Adrenal gland (tissue), 9 donors: ENCODE measurements at regions not wholly inside any gene's neighbourhood (a gene's known extent, or its start where the extent isn't known, plus 50 kb on each side); places are given as distances from the start of the nearest gene placed in this dataset.

Experiments
- DNase-seq, 7 donors: peaks; one replicate each; pipeline ENCODE4 v3.0.0-alpha.2; 2019 to 2020
- H3K27ac ChIP-seq, 5 donors: fragments of 200-600 bp; sonication (generic) in 4 of 5; 1 replicate in 3 of 5; 2 replicates in 2 of 5; pipeline versions ENCODE4 v1.5.1 to v1.8.0; 2016 to 2020; ENCODE audit warnings: mild to moderate bottlenecking in 1 of 5
- H3K27me3 ChIP-seq: fragments of 200-600 bp; 2 replicates; pipeline ENCODE4 v1.8.0; 2021
- H3K36me3 ChIP-seq, 2 donors: fragments of 200-600 bp; replicated peaks in 1 of 2; 1 replicate in 1 of 2; 2 replicates in 1 of 2; pipeline versions ENCODE4 v1.5.1 to v1.8.0; 2018 to 2022
- H3K4me1 ChIP-seq, 2 donors: fragments of 200-600 bp; replicated peaks in 1 of 2; 1 replicate in 1 of 2; 2 replicates in 1 of 2; pipeline versions ENCODE4 v1.5.1 to v1.8.0; 2018 to 2021
- H3K4me3 ChIP-seq, 4 donors: fragments of 200-600 bp; sonication (generic) in 3 of 4; one replicate each; pipeline ENCODE4 v1.5.1; 2016 to 2018
- H3K9me3 ChIP-seq, 3 donors: fragments of 200-600 bp; sonication (generic) in 1 of 3; replicated peaks in 1 of 3; 1 replicate in 2 of 3; 2 replicates in 1 of 3; pipeline versions ENCODE4 v1.5.1 to v1.8.0; 2016 to 2021
- POLR2A ChIP-seq, 2 donors: fragments of 450-650 bp; IDR thresholded peaks; one replicate each; pipeline ENCODE4 v1.6.1; 2017; ENCODE audit warnings: antibody characterized with exemption in 2 of 2, mild to moderate bottlenecking in 2 of 2, moderate library complexity in 1 of 2
- WGBS, 4 donors: extraction: QIAGEN DNeasy Blood & Tissue Kit in 2 of 4; methylation state at CpG; one replicate each; pipeline versions ENCODE4 v1.1.5 to v1.1.7; 2013 to 2017; 5-methylcytosine and 5-hydroxymethylcytosine counted together
- intact Hi-C, 2 donors: fragments of 100-400 bp; cut with DNase I; formaldehyde crosslinking; loops; one replicate each; pipeline versions ENCODE4 v1.14.1 to v1.15.0; 2022 to 2023
- TF ChIP-seq, protein P1 (sequence below), 6 experiments: fragments of 450-650 bp in 4 of 6; fragments of 200-600 bp in 2 of 6; sonication (generic) in 1 of 6; IDR thresholded peaks; 1 replicate in 5 of 6; 2 replicates in 1 of 6; pipeline versions ENCODE4 v1.5.1 to v1.8.0; 2016 to 2021; ENCODE audit warnings: antibody characterized with exemption in 6 of 6, mild to moderate bottlenecking in 2 of 6, moderate library complexity in 1 of 6
- donor health status: healthy with polysubstance abuse.
- donor health status: Bipolar disorder and iron deficiency.
- donor health status: DM: yes; HTN: yes; CAD: no.
- donor health status: DM: no; HTN: no; CAD: no.
- donor health status: DM: no; HTN: no; CAD: no.

DNA sequence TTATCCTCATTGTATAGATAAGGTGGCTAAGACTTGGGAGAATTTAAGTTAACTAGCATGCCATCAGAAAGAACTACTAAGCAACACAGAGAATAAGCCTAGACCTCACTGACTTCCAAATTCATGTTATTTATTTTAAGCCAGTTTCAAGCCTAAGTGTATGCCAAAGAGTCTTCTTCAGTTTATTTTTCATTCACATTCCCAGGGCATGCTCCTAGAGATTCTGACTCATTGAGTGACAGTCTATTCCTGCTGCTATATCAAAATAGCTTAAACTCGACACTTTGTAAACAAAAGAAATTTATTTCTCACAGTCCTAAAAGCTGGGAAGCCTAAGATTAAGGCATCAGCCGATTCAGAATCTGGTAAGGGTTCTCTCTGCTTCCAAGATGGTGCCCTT is 467.1 kb downstream of the MBD2 start:
- H3K36me3 ChIP-seq: no peaks in the 10 kb centered on the region
- intact Hi-C loops: no loop called here
- no peaks in the 10 kb centered on the region for H3K9me3 ChIP-seq
- TF ChIP-seq POLR2A (IDR thresholded peaks at IDR 0.05): no peak
- TF ChIP-seq, protein P1, sequence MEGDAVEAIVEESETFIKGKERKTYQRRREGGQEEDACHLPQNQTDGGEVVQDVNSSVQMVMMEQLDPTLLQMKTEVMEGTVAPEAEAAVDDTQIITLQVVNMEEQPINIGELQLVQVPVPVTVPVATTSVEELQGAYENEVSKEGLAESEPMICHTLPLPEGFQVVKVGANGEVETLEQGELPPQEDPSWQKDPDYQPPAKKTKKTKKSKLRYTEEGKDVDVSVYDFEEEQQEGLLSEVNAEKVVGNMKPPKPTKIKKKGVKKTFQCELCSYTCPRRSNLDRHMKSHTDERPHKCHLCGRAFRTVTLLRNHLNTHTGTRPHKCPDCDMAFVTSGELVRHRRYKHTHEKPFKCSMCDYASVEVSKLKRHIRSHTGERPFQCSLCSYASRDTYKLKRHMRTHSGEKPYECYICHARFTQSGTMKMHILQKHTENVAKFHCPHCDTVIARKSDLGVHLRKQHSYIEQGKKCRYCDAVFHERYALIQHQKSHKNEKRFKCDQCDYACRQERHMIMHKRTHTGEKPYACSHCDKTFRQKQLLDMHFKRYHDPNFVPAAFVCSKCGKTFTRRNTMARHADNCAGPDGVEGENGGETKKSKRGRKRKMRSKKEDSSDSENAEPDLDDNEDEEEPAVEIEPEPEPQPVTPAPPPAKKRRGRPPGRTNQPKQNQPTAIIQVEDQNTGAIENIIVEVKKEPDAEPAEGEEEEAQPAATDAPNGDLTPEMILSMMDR (IDR thresholded peaks at IDR 0.05): no peak
- H3K4me3 ChIP-seq: no peak overlapping the region
- DNase-seq: no peak
- H3K27ac ChIP-seq: no peak overlapping the region
- no peaks in the 10 kb centered on the region for H3K27me3 ChIP-seq
- 39 to 54% (median 47%) methylated on average over 2 of the region's 2 CpGs for WGBS, 4 donors
- no peaks in the 10 kb centered on the region for H3K4me1 ChIP-seq

DNA sequence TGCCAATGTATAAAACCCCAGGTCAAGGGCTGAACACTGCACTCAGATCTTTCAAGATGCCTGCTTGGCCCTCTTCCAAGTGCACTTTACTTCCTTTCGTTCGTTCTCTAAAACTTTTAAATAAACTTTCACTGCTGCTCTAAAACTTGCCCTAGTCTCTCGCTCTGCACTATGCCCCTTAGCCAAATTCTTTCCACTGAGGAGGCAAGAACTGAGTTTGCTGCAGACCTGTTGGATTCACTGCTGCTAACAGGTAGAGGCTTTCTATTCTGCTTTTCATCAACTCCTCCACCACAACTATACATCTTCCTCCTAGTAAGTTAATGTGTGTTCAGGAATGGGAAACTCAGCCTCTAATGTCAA is 467.9 kb downstream of the MBD2 start:
- intact Hi-C loops: no loop called here
- Histone ChIP-seq H3K4me3 (no peak overlapping the region), H3K27me3 (no peaks in the 10 kb centered on the region), H3K9me3 (no peaks in the 10 kb centered on the region), H3K36me3 (no peaks in the 10 kb centered on the region), H3K27ac (no peak overlapping the region), H3K4me1 (no peaks in the 10 kb centered on the region)
- 50 to 65% (median 56%) methylated on average over 3 of the region's 3 CpGs for WGBS, 4 donors
- DNase-seq: no peak
- TF ChIP-seq, protein P1 (IDR thresholded peaks at IDR 0.05): no peak

DNA sequence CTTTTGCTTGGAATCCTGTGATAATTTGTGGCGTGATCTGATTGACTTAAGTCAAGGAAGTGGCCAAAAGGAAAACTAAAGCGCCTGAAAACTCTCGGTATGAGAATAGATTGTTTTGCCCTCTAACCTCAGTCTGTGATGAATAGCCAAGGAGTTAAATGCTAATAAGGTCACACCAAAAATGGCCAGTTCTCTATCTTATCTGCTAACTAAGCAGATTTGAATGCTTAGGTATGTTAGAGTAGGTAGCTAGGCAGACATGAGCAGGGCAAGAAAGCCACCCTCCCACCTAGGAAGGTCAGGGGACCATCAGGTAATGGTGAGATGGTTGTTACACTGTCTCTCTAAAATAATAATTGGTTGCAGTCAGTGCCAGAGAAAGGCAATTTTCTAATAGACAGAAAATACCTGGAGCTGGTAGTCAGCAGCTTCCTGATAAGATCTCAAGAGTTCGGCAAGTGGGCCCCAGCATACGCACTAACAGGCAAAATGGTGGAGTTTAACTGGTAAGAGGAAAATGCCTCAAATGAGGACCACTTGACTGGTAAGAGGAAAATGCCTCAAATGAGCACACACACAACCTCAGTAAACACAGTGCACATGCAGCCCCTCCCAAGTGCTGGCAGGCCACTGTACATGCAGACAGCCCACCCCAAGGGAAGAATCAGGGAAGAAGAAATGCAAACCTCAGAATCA is 468.4 kb downstream of the MBD2 start:
- Histone ChIP-seq H3K36me3 (no peaks in the 10 kb centered on the region), H3K27ac (no peak overlapping the region), H3K4me1 (no peaks in the 10 kb centered on the region), H3K4me3 (no peak overlapping the region), H3K9me3 (no peaks in the 10 kb centered on the region), H3K27me3 (no peaks in the 10 kb centered on the region)
- no peak for DNase-seq
- WGBS, 4 donors: 50 to 61% (median 54%) methylated on average over 5 of the region's 5 CpGs
- TF ChIP-seq, protein P1 (IDR thresholded peaks at IDR 0.05): no peak
- no peak for TF ChIP-seq POLR2A (IDR thresholded peaks at IDR 0.05)
- intact Hi-C loops: no loop called here

DNA sequence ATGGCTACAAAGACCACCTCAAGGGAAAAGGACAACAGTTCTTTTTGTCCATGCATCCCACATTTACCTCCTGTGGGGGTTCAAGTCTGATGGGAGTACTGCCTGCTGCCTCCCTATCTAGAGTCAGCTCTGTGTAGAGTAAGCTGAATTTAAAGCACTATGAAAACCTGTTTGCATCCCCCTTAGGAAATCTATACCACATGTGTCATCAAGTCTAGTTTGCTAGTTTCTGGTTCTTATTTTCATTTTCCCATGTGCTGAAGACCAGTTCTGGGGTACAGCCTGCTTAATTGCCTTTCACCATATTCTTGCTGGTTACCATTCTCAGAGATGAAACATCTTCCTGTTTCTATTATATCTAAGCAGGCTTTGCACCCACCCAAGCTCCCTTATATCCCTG is 470.3 kb downstream of the MBD2 start:
- no peak overlapping the region for H3K4me3 ChIP-seq
- no peak for DNase-seq
- H3K27ac ChIP-seq: no peak overlapping the region
- no peaks in the 10 kb centered on the region for H3K4me1 ChIP-seq
- intact Hi-C loops: no loop called here
- no peak for TF ChIP-seq POLR2A (IDR thresholded peaks at IDR 0.05)
- TF ChIP-seq, protein P1 (IDR thresholded peaks at IDR 0.05): no peak
- no peaks in the 10 kb centered on the region for H3K27me3 ChIP-seq
- H3K36me3 ChIP-seq: no peaks in the 10 kb centered on the region
- H3K9me3 ChIP-seq: no peaks in the 10 kb centered on the region
